ENCODE measurements at regions not wholly inside any gene's neighbourhood (a gene's known extent, or its start where the extent isn't known, plus 50 kb on each side); places are given as distances from the start of the nearest gene placed in this dataset.

DNA sequence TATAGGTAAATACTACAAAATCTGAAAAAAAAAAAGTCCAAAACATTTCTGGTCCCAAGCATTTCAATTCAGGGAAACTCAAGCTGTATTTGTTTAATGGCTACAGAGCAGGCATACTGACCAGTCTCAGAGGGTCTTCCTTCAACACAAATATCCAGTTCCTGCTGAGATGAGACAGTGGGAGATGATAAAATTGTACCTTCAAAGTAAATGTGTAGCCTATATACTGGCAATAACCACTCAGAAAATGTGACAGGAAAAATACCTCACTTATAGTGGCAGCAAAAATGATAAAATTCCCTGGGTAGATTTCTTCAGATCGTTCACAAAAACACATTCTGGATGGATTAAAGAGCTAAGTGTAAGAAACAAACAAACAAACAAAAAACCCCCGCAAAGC is 102.0 kb upstream of the FUT8 start:
- TF ChIP-seq, protein P1, sequence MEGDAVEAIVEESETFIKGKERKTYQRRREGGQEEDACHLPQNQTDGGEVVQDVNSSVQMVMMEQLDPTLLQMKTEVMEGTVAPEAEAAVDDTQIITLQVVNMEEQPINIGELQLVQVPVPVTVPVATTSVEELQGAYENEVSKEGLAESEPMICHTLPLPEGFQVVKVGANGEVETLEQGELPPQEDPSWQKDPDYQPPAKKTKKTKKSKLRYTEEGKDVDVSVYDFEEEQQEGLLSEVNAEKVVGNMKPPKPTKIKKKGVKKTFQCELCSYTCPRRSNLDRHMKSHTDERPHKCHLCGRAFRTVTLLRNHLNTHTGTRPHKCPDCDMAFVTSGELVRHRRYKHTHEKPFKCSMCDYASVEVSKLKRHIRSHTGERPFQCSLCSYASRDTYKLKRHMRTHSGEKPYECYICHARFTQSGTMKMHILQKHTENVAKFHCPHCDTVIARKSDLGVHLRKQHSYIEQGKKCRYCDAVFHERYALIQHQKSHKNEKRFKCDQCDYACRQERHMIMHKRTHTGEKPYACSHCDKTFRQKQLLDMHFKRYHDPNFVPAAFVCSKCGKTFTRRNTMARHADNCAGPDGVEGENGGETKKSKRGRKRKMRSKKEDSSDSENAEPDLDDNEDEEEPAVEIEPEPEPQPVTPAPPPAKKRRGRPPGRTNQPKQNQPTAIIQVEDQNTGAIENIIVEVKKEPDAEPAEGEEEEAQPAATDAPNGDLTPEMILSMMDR (IDR thresholded peaks at IDR 0.05) = no peak
- no peak for TF ChIP-seq POLR2A (IDR thresholded peaks at IDR 0.05)
